SU-DHL-6 (cell line): ENCODE measurements at regions not wholly inside any gene's neighbourhood (a gene's known extent, or its start where the extent isn't known, plus 50 kb on each side); places are given as distances from the start of the nearest gene placed in this dataset.

Experiments
- H2AFZ ChIP-seq: fragments of 200-600 bp; sonication (generic); 2 replicates; pipeline ENCODE4 v1.6.1; 2014; ENCODE audit warnings: low read depth, mild to moderate bottlenecking, moderate library complexity, mixed read lengths, antibody characterized with exemption, low read length; ENCODE audit not compliant: severe bottlenecking
- H3F3A ChIP-seq: fragments of 200-600 bp; shearing (Covaris generic); 2 replicates; pipeline ENCODE4 v1.6.0; 2016; ENCODE audit warnings: antibody characterized with exemption, mild to moderate bottlenecking; ENCODE audit not compliant: insufficient read depth
- H3K27ac ChIP-seq: fragments of 200-600 bp; sonication (generic); 2 replicates; pipeline ENCODE4 v1.5.1; 2016; ENCODE audit warnings: low read depth, mild to moderate bottlenecking, low read length, moderate library complexity, mixed read lengths
- H3K27me3 ChIP-seq: fragments of 200-600 bp; sonication (generic), shearing (Covaris generic); 2 replicates; pipeline ENCODE4 v1.6.0; 2014; ENCODE audit warnings: mild to moderate bottlenecking, low read length
- H3K36me3 ChIP-seq: fragments of 200-600 bp; sonication (generic); 2 replicates; pipeline ENCODE4 v1.6.1; 2014; ENCODE audit warnings: mild to moderate bottlenecking, low read length, mixed read lengths
- H3K4me2 ChIP-seq: fragments of 300-600, 200-600 bp; shearing (Covaris generic), sonication (generic); 2 replicates; pipeline ENCODE4 v1.6.0; 2014; ENCODE audit warnings: low read length, low read depth, mild to moderate bottlenecking; ENCODE audit not compliant: poor library complexity, severe bottlenecking
- H3K4me3 ChIP-seq: fragments of 200-600 bp; sonication (generic); 2 replicates; pipeline ENCODE4 v1.5.1; 2014; ENCODE audit warnings: antibody characterized with exemption, low read length, mild to moderate bottlenecking, mixed read lengths; ENCODE audit not compliant: insufficient read depth, poor library complexity, severe bottlenecking
- H3K79me2 ChIP-seq: fragments of 200-600 bp; sonication (generic); 2 replicates; pipeline ENCODE4 v1.6.1; 2014; ENCODE audit warnings: mild to moderate bottlenecking, low read length, moderate library complexity; ENCODE audit not compliant: insufficient read depth
- H3K9ac ChIP-seq: fragments of 200-600 bp; sonication (generic); 2 replicates; pipeline ENCODE4 v1.7.0; 2014; ENCODE audit warnings: mild to moderate bottlenecking, low read length
- H3K9me2 ChIP-seq: fragments of 200-600 bp; sonication (generic); replicated peaks from 2 replicates; pipeline ENCODE4 v1.6.1; 2014; ENCODE audit warnings: low read length; ENCODE audit not compliant: insufficient read depth
- H3K9me3 ChIP-seq: fragments of 200-600 bp; sonication (generic); 2 replicates; pipeline ENCODE4 v1.6.1; 2014; ENCODE audit warnings: low read length, mixed read lengths; ENCODE audit not compliant: insufficient read depth
- H4K20me1 ChIP-seq: fragments of 200-600 bp; sonication (generic); 2 replicates; pipeline ENCODE4 v1.6.1; 2014; ENCODE audit warnings: low read depth, mild to moderate bottlenecking, antibody characterized with exemption, low read length, moderate library complexity, mixed read lengths
- EZH2phosphoT487 ChIP-seq: fragments of 200-600 bp; sonication (generic), shearing (Covaris generic); conservative IDR thresholded peaks from 2 replicates; pipeline ENCODE4 v1.6.1; 2018; ENCODE audit warnings: mild to moderate bottlenecking, antibody characterized with exemption, low read length, moderate library complexity, mixed read lengths
- TF ChIP-seq, protein P1 (sequence below): fragments of 200-600 bp; sonication (generic); IDR thresholded peaks from one replicate; pipeline ENCODE4 v1.5.1; 2017; ENCODE audit warnings: antibody characterized with exemption, mild to moderate bottlenecking, low read length, moderate library complexity; ENCODE audit not compliant: insufficient read depth, poor library complexity, severe bottlenecking

DNA sequence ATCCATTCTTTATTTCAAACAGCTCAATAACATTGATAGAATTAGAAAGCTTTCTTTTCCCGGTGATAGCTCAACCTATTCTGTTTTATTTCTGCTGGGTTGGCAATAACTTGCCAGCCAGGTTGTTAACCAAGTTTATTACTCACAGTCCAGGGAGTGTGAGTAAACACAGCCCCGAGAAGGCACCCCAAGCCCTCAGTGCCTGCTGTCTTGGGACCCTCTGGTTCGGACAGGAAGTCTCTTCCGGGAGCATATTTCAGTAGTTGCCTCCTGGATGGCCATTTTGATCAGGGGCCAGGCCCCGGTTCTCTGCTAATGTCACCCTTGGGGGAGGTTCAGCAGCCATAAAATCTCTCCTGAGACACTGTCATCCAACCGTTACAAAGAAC lies 176.8 kb downstream of the INO80D start:
- Histone ChIP-seq H3K36me3 (no peaks in the 10 kb centered on the region), H3K27ac (no peak overlapping the region), H3K27me3 (no peaks in the 10 kb centered on the region), H4K20me1 (no peaks in the 10 kb centered on the region), H3K9me3 (no peaks in the 10 kb centered on the region), H3K9ac (no peak overlapping the region), H3K9me2 (no peaks in the 10 kb centered on the region), H3K4me3 (no peak overlapping the region), H3K79me2 (no peaks in the 10 kb centered on the region), H3F3A (no peaks in the 10 kb centered on the region), H3K4me2 (no peak overlapping the region), H2AFZ (no peak overlapping the region)
- no peak for TF ChIP-seq EZH2phosphoT487
- TF ChIP-seq, protein P1, sequence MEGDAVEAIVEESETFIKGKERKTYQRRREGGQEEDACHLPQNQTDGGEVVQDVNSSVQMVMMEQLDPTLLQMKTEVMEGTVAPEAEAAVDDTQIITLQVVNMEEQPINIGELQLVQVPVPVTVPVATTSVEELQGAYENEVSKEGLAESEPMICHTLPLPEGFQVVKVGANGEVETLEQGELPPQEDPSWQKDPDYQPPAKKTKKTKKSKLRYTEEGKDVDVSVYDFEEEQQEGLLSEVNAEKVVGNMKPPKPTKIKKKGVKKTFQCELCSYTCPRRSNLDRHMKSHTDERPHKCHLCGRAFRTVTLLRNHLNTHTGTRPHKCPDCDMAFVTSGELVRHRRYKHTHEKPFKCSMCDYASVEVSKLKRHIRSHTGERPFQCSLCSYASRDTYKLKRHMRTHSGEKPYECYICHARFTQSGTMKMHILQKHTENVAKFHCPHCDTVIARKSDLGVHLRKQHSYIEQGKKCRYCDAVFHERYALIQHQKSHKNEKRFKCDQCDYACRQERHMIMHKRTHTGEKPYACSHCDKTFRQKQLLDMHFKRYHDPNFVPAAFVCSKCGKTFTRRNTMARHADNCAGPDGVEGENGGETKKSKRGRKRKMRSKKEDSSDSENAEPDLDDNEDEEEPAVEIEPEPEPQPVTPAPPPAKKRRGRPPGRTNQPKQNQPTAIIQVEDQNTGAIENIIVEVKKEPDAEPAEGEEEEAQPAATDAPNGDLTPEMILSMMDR: no peak

DNA sequence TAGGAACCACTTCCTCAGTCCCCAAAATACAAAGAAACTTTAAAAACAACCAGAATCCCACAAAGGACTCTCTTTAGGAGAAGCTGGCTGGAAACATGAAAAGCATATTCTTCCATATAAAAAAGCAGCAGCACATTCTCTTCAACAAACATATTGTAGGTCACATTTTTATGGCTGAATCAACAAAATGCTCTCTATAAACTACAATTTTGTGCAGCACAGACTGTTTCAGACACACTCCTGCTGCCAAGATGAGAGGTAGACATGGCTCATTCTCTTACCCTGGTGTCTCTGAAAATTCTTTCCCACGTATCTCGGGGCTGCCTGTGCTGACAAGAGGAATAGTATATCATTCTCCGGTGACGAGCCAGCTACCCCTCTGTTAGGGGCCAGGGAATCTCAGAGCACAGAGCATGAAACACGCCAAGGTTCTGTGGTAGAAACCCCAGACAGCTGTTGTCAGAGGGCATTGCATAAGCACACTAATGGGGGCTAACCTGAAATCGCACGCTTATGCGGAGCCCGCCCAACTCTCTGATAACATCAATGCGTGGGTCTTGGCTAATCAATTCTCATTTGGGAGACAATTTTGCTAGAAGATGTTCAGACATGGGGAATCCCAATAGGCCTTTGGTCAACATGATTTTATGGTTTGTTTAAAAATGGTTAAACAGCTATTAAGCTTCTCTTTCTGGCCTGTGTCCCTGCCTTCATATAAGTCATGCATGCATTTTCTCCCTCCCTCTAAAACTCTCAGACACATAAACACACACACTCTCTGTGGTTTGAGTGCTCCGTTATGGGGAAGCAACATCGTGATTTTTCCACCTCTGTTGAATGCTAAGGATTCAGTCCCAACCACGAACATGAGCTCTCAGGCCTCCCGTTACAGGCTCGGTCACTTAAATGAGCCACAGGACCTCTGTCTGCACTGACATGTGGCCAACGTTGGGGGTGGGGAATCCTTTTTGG lies 177.5 kb downstream of the INO80D start:
- no peaks in the 10 kb centered on the region for H3K9me2 ChIP-seq
- H3F3A ChIP-seq: no peaks in the 10 kb centered on the region
- H3K36me3 ChIP-seq: no peaks in the 10 kb centered on the region
- no peaks in the 10 kb centered on the region for H4K20me1 ChIP-seq
- no peaks in the 10 kb centered on the region for H3K9me3 ChIP-seq
- no peak overlapping the region for H3K9ac ChIP-seq
- no peaks in the 10 kb centered on the region for H3K27me3 ChIP-seq
- TF ChIP-seq, protein P1: no peak
- TF ChIP-seq EZH2phosphoT487: no peak
- H3K4me3 ChIP-seq: no peak overlapping the region
- H3K4me2 ChIP-seq: no peak overlapping the region
- no peak overlapping the region for H2AFZ ChIP-seq
- no peaks in the 10 kb centered on the region for H3K79me2 ChIP-seq
- H3K27ac ChIP-seq: no peak overlapping the region

DNA sequence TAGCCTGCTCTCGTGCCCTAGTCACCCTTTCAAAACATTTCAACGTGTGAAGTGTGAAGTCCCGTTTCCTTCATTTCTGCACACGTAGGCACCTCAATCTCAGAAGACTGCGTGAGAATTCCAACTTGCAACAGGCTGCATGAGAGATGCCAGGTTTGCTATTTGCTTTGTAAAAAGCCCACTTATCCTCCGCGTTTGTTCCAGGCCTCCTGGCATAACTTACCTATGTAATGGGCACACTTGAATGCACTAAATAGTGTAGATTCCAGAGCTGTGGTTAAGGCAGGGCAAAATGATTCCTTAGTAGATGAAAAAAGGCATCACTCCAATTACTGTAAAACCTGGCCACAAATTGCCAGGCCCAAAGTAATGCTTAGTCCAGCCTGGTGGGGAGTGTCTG lies 179.6 kb downstream of the INO80D start:
- Histone ChIP-seq H3K4me3 (no peak overlapping the region), H3K27ac (no peak overlapping the region), H3K27me3 (no peaks in the 10 kb centered on the region), H4K20me1 (no peaks in the 10 kb centered on the region), H3K4me2 (no peak overlapping the region), H3F3A (no peaks in the 10 kb centered on the region), H3K9me2 (no peaks in the 10 kb centered on the region), H3K36me3 (no peaks in the 10 kb centered on the region), H3K79me2 (no peaks in the 10 kb centered on the region), H3K9ac (no peak overlapping the region), H2AFZ (no peak overlapping the region), H3K9me3 (no peaks in the 10 kb centered on the region)
- no peak for TF ChIP-seq EZH2phosphoT487
- TF ChIP-seq, protein P1: no peak
